HG03558 (cell line): ENCODE measurements at regions not wholly inside any gene's neighbourhood (a gene's known extent, or its start where the extent isn't known, plus 50 kb on each side); places are given as distances from the start of the nearest gene placed in this dataset.
A peak's percentile ranks its signal among the peaks of the same experiment; 100 is the strongest.
"Not testable (repeated sequence)": the region's sequence is repeated elsewhere in the genome, so short reads cannot be mapped to it uniquely, and the experiment has no call there.

ENCODE experiments used
- ATAC-seq: cut with Tn5 transposase; IDR thresholded peaks from one replicate; pipeline ENCODE4 v1.9.1; 2021; ENCODE audit warnings: moderate number of reproducible peaks; ENCODE audit not compliant: unreplicated experiment; ENCODE audit errors: extremely low read depth

DNA sequence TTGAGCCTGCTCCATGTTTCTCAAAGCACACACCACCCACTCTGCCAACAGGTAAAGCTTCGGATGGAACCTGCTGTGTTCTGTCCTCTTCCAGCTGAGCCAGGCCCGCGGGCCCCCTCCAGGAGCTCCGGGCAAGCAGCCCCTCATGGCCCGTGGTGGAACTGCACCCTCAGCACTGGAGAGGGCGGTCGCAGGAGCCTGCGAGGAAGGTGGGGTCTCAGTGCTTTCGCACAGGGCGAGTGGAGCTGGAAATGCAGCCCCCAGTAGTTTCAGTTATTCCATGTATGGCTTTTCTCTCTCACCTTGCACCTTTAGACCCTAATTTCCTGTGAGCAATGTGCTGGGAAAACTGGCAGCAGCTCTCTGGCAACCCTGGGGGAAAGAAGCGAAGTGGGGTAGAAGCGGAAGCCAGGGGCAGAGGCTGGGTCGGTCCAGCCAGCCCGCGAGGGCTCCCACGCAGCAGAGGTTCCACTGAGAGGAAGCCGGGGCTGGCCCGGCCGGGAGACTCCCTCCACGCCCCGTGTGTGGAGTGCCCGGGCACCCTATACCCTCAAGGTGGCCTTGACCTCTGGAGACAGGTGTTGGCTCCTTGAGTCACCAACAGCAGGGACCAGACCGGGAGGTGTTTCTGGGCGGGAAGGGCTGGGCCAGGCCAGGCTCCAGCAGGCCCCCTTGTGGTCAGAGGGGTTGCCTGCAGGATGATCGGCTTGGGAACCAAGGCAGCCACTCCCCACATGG lies 119.9 kb upstream of the TMEM45B start:
- peak; percentile 50 for ATAC-seq

DNA sequence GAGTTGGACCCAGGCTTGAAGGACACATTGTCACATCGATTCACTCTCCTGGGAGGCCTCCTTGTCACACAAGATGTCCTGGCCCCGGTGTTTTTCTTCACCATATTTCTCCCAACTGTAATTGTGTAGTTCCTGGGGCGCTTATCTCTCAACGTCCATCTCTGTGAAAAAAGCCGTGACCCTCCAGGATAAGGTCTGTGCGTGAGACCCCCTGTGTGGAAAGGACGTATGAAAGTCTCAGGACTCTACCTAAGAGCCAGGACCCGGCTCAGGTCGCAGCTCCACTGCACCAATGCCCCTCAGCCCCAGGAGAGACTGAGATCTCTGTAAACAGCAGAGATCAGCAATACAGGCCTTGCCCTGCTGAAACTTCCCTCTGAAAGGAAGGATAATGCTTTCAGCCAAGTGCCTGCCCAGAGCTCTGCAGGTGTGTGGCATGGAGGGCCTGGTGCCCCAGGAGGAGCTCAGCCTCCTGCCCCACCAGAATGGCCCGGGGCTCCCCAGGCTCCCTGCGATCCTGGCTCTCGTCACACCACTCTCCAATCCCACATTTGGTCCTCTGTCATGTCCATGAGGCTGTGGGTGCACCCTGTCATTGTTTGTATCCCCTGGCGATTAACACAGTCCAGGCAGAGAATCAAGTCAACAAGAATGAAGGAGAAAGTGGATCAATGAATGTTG lies 119.2 kb upstream of the TMEM45B start:
- ATAC-seq = no peak

GRCh38 chr11:129698212-129698611 lies 117.4 kb upstream of the TMEM45B start:
- no peak for ATAC-seq

GRCh38 chr11:129699711-129700304 lies 115.8 kb upstream of the TMEM45B start:
- no peak for ATAC-seq

GRCh38 chr11:129700701-129701100 lies 114.9 kb upstream of the TMEM45B start:
- no peak for ATAC-seq

DNA sequence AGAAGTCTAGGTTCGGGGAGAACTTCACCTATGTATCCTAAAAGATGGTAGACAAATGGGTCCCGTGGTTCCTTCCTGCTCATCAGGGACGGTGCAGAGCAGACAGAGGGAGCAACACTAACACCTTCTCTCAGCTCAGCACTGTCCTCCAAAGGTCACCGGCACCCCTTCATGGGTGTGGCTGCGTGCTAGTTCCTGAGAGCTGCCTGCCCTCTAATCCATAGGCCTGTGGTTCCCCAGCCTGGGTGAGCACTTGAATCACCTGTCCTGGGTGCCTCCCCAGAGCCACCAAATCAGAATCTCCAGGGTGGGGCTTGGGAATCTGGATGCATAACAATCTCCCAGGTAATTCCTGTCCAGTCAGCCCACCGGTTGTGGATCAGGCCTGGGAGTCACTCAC lies 113.9 kb upstream of the TMEM45B start:
- ATAC-seq = no peak

DNA sequence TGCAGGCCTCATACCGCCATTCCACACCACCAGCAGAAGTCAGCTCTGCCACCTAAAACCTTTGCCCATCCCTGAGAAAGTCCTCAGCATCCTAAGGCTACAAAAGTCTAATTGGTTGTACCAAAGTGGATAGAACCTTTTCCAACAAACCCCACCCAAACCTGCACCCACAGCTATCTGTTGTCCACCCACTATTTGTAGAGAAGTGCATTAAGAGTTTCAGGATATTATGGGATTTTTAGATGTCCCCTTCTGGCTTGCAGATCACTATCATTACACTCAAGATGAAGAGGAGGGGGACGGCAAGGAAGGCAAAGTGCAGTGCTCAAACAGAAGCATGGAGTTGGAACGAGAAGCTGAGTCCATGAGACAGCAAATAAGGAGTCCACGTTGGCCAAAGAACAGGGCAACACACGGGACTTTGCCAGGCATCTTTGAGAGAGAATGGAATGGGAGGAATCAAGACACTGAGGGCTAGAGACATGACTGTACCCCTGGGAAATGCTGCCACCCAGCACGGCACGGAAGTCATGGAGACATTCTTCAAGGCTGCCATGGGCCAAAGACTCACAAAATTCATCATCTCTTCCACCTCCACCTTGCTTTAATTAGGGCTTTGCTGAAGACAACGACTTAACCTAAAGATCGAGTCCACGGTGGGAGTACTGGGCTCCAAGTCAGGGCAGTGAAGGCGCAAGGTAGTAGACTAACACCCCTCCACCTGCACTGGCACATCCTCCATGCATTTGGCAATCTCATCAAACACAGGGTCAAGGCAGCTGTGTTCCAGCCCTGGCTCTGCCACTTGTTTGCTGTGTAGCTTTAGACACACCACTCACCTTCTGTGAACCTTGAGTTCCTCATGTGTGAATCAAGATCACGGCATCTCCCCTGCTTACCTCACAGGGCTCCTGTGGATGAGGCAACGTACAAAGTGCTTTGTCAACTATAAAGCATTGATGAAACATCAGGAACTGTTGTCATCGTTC lies 112.9 kb upstream of the TMEM45B start:
- ATAC-seq = no peak

GRCh38 chr11:129703846-129704245 lies 111.8 kb upstream of the TMEM45B start:
- ATAC-seq = no peak

GRCh38 chr11:129704831-129705230 lies 110.8 kb upstream of the TMEM45B start:
- ATAC-seq = no peak

DNA sequence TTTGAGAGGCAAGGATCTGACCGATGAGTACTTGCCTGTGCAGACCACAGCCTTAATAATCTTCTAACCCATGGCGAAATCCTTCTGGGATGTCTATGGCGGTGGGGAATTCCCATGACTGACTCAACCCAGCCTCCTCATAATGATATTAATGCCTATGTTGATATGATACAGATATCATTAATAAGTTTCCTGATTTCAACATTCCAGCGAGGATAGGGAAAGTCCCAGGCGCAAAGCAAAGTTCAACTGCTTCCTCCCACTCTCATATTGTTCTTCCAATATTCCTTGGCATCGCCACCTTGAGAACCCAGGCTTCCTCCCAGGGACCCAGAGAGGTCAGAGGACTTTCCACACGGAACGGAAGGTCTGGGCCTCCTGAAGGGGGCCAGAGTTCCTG lies 110.3 kb upstream of the TMEM45B start:
- no peak for ATAC-seq

- ATAC-seq = no peak
Measured at GRCh38 chr11:129705933-129706332, 109.7 kb upstream of the TMEM45B start.

GRCh38 chr11:129709801-129710398 lies 105.7 kb upstream of the TMEM45B start:
- ATAC-seq = no peak

DNA sequence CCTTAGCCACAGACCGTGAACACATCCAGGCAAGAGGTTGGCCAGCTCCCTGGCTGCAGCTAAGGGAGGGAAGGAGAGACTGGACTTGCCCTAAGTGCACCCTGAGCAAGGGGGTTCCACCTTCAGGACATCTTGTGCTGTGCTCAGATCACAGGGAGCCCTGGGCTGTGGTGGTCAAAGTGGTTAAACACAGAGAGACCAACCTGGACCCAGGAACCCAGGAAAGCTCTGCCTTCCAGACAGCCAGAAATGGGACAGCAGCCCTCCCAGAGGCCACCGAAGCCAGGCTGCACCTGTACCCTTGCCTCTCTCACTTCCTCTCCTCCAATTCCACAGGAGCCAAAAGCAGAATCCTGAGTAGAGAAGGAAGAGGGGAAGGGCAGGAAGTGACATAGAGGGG lies 105.2 kb upstream of the TMEM45B start:
- ATAC-seq = no peak

DNA sequence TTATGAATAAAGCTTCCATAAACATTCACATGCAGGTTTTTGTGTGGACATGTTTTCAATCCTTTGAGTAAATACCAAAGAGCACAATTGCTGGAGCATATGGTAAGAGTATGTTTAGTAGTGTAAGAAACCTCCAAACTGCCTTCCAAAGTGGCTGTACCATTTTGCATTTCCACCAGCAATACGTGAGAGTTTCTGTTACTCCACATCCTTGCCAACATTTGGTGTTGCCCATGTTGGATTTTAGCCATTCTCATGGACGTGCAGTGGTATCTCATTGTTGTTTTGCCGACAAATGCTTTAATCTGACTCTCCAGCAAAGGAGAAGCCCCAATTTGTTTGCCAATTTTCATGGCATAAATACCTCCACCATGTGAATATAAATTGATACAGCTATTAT lies 103.9 kb upstream of the TMEM45B start:
- no peak for ATAC-seq

DNA sequence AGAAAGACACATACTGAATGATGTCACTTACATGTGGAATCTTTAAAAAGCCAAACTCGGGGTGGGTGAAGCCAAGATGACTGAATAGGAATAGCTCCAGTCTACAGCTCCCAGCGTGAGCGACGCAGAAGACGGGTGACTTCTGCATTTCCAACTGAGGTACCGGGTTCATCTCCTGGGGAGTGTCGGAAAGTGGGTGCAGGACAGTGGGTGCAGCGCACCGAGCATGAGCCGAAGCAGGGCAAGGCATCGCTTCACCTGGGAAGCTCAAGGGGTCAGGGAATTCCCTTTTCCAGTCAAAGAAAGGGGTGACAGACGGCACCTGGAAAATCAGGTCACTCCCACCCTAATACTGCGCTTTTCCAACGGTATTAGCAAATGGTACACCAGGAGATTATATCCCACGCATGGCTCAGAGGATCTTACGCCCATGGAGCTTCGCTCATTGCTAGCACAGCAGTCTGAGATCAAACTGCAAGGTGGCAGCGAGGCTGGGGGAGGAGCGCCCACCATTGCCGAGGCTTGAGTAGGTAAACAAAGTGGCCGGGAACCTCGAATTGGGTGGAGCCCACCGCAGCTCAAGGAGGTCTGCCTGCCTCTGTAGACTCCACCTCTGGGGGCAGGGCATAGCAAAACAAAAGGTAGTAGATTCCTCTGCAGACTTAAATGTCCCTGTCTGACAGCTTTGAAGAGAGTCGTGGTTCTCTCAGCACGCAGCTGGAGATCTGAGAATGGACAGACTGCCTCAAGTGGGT lies 103.0 kb upstream of the TMEM45B start:
- not testable (repeated sequence) for ATAC-seq

DNA sequence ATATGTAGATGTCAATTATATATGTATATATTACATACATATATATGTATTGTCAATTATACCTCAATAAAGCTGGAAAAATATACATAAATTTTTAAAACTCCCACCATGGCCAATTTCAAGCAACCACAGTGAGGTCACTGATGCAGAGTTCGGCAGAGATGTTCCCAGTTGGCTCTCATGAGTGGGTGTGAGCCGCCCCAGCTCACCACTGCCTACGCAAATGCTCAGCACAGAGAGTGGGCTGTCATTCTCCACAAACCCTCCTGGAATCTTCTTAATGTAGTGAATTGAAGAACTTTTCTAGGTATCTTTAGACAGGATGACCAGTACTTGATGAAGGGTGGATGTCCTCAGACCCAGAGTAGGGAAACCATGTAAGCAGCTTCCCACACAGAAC lies 96.6 kb upstream of the TMEM45B start:
- no peak for ATAC-seq

- no peak for ATAC-seq
Measured at GRCh38 chr11:129720156-129720555, 95.5 kb upstream of the TMEM45B start.

- no peak for ATAC-seq
Measured at GRCh38 chr11:129720994-129721393, 94.7 kb upstream of the TMEM45B start.

- no peak for ATAC-seq
Measured at GRCh38 chr11:129721685-129722084, 94.0 kb upstream of the TMEM45B start.
